Transverse colon (tissue), 3 donors: ENCODE measurements at regions not wholly inside any gene's neighbourhood (a gene's known extent, or its start where the extent isn't known, plus 50 kb on each side); places are given as distances from the start of the nearest gene placed in this dataset.

Source experiments
- EP300 ChIP-seq: sonication (generic); formaldehyde crosslinking; IDR thresholded peaks from one replicate; pipeline ENCODE4 v1.6.1; 2017; ENCODE audit warnings: antibody characterized with exemption, low read depth
- POLR2A ChIP-seq: fragments of 450-650 bp; IDR thresholded peaks from one replicate; pipeline ENCODE4 v1.6.1; 2016; ENCODE audit warnings: antibody characterized with exemption, mild to moderate bottlenecking, moderate library complexity
- TF ChIP-seq, protein P1 (sequence below), 5 experiments: fragments of 200-600 bp in 3 of 5; fragments of 450-650 bp in 2 of 5; sonication (generic) in 3 of 5; IDR thresholded peaks; 1 replicate in 2 of 5; 2 replicates in 3 of 5; pipeline ENCODE4 v1.5.1; 2016 to 2017; ENCODE audit warnings: antibody characterized with exemption in 5 of 5, inconsistent platforms in 3 of 5, mild to moderate bottlenecking in 2 of 5, moderate library complexity in 1 of 5

DNA sequence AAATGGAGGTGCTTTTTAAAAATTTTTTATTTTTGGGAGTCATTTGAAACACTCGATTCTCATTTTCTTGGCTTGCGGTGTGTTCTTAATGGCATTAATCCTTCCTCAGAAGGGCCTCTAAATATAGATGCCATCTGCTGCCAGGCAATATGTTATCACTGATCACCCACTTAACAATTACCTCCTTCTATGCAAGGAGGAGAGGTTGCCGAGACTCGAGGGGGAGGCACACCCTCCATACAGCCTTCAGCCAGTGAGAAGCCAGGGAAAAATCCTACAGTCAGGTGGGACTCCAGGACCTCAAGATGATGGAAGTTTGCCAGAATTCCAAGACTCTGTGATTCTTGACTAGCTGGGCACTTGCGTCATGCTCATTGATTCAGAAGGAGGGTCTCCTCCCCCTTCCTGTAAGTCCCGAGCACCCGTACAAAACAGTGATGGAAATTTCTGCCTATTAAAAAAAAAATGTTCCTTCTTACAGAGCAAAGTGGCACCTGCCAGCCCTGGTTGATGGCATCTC lies 574.5 kb downstream of the TYW1 start:
- TF ChIP-seq, protein P1, sequence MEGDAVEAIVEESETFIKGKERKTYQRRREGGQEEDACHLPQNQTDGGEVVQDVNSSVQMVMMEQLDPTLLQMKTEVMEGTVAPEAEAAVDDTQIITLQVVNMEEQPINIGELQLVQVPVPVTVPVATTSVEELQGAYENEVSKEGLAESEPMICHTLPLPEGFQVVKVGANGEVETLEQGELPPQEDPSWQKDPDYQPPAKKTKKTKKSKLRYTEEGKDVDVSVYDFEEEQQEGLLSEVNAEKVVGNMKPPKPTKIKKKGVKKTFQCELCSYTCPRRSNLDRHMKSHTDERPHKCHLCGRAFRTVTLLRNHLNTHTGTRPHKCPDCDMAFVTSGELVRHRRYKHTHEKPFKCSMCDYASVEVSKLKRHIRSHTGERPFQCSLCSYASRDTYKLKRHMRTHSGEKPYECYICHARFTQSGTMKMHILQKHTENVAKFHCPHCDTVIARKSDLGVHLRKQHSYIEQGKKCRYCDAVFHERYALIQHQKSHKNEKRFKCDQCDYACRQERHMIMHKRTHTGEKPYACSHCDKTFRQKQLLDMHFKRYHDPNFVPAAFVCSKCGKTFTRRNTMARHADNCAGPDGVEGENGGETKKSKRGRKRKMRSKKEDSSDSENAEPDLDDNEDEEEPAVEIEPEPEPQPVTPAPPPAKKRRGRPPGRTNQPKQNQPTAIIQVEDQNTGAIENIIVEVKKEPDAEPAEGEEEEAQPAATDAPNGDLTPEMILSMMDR (IDR thresholded peaks at IDR 0.05), result no peak
- no peak for TF ChIP-seq EP300
- TF ChIP-seq POLR2A, result no peak
